ENCODE measurements at regions not wholly inside any gene's neighbourhood (a gene's known extent, or its start where the extent isn't known, plus 50 kb on each side); places are given as distances from the start of the nearest gene placed in this dataset.

- ChIA-PET POLR2A (interaction anchor here (0.5 kb wide), 1 partner anchor 680 kb away, joined by 3 read pairs; no protein-coding TSS in a partner anchor), CTCF (interaction anchor here (0.7 to 0.8 kb wide), 2 partner anchors 9 to 380 kb away, joined by 4 read pairs; no protein-coding TSS in a partner anchor)
- TF ChIP-seq ZIC2 (tag by site-specific recombination; IDR thresholded peaks at IDR 0.05) (no peak), KLF9 (tag by site-specific recombination; IDR thresholded peaks at IDR 0.05; ENCODE audit: low read depth) (no peak), ZNF423 (tag by site-specific recombination; IDR thresholded peaks at IDR 0.05) (no peak), ZNF585B (tag by site-specific recombination; IDR thresholded peaks at IDR 0.05) (no peak), OVOL3 (tag by site-specific recombination; IDR thresholded peaks at IDR 0.05) (no peak), KLF17 (tag by site-specific recombination; IDR thresholded peaks at IDR 0.05) (no peak), ZNF37A (tag by site-specific recombination; IDR thresholded peaks at IDR 0.05) (no peak), PRDM1 (tag by site-specific recombination; IDR thresholded peaks at IDR 0.05) (no peak), SP7 (tag by site-specific recombination; IDR thresholded peaks at IDR 0.05) (no peak), KLF8 (tag by site-specific recombination; IDR thresholded peaks at IDR 0.05) (no peak), ZNF747 (tag by site-specific recombination; IDR thresholded peaks at IDR 0.05) (no peak), MZF1 (tag by site-specific recombination; IDR thresholded peaks at IDR 0.05; ENCODE audit: borderline replicate concordance) (no peak), ZBTB8A (tag by site-specific recombination; IDR thresholded peaks at IDR 0.05) (no peak)
- no peaks in the 10 kb centered on the region for H3K9me3 ChIP-seq (ENCODE audit: control insufficient read depth, insufficient read depth, low read depth, low read length)
- peaks cover 2% of the 10 kb centered on the region; the same call in 1 of the 2 replicates for H3K4me1 ChIP-seq (ENCODE audit: control insufficient read depth, insufficient read depth, low read length)
- H3K36me3 ChIP-seq (ENCODE audit: control insufficient read depth in 2 of 2, insufficient read depth in 1 of 2, low read length in 2 of 2), result no peaks in the 10 kb centered on the region
- no peak overlapping the region for H3K4me3 ChIP-seq (ENCODE audit: low read depth, low read length)
- no peak overlapping the region for H3K27ac ChIP-seq (ENCODE audit: extremely low read depth, low read depth, low read length)
Observed at GRCh38 chr12:31230004-31230403, 95.9 kb downstream of the SINHCAF start.

All from HEK293 (cell line).